H1 (cell line): ENCODE measurements at regions not wholly inside any gene's neighbourhood (a gene's known extent, or its start where the extent isn't known, plus 50 kb on each side); places are given as distances from the start of the nearest gene placed in this dataset.

ENCODE experiments used
- CTBP2 ChIP-seq: IDR thresholded peaks from 2 replicates; pipeline ENCODE4 v1.7.0; 2011; ENCODE audit warnings: borderline replicate concordance, mild to moderate bottlenecking, moderate library complexity, mixed read lengths, low read length; ENCODE audit not compliant: insufficient read depth, insufficient read length
- PHF8 ChIP-seq: fragments of 200-600 bp; sonication (generic); conservative IDR thresholded peaks from 2 replicates; pipeline ENCODE4 v1.7.1; 2012; ENCODE audit warnings: low read depth, mild to moderate bottlenecking, inconsistent platforms, low read length, moderate library complexity
- SP1 ChIP-seq: IDR thresholded peaks from 2 replicates; pipeline ENCODE4 v1.6.1; 2011; ENCODE audit warnings: low read depth, low read length
- USF2 ChIP-seq: IDR thresholded peaks from 2 replicates; pipeline ENCODE4 v1.6.1; 2011; ENCODE audit warnings: low read length, improper control_type of control experiment

- no peak for TF ChIP-seq CTBP2
- TF ChIP-seq USF2 = no peak
- no peak for TF ChIP-seq SP1
- no peak for TF ChIP-seq PHF8
Measured at GRCh38 chr2:147773479-147773878, 71.3 kb upstream of the ACVR2A start (continued).
